Colonic mucosa (tissue), 4 donors: ENCODE measurements at regions not wholly inside any gene's neighbourhood (a gene's known extent, or its start where the extent isn't known, plus 50 kb on each side); places are given as distances from the start of the nearest gene placed in this dataset.
A peak's percentile ranks its signal among the peaks of the same experiment; 100 is the strongest.

Experiments
- DNase-seq: peaks from one replicate; pipeline ENCODE4 v3.0.0-alpha.2; 2020
- H3K27ac ChIP-seq: fragments of 200-600 bp; one replicate; pipeline ENCODE4 v1.8.0; 2021
- H3K27me3 ChIP-seq: fragments of 200-600 bp; one replicate; pipeline ENCODE4 v1.8.0; 2021
- H3K36me3 ChIP-seq: fragments of 200-600 bp; one replicate; pipeline ENCODE4 v1.8.0; 2021
- H3K4me1 ChIP-seq: fragments of 200-600 bp; one replicate; pipeline ENCODE4 v1.8.0; 2021; ENCODE audit warnings: mild to moderate bottlenecking
- H3K4me3 ChIP-seq: fragments of 200-600 bp; one replicate; pipeline ENCODE4 v1.8.0; 2021
- H3K9ac ChIP-seq, 2 donors: one replicate each; pipeline ENCODE4 v1.7.0; 2013; ENCODE audit warnings: control low read depth in 2 of 2, low read depth in 2 of 2, low read length in 2 of 2
- H3K9me3 ChIP-seq: fragments of 200-600 bp; one replicate; pipeline ENCODE4 v1.8.0; 2021
- CTCF ChIP-seq: fragments of 200-600 bp; IDR thresholded peaks from one replicate; pipeline ENCODE4 v1.8.0; 2022; ENCODE audit warnings: antibody characterized with exemption, mild to moderate bottlenecking
- intact Hi-C: fragments of 100-400 bp; cut with DNase I; formaldehyde crosslinking; loops from one replicate; pipeline ENCODE4 v1.14.1; 2022
- donor health status: healthy.
- donor health status: DM: no; HTN: no; CAD: no.
- donor health status: DM: no; HTN: no; CAD: no.

GRCh38 chr4:123613586-123614344 is 217.2 kb downstream of the SPRY1 start:
- Histone ChIP-seq H3K9me3 (no peaks in the 10 kb centered on the region), H3K36me3 (no peaks in the 10 kb centered on the region), H3K9ac (no peak overlapping the region), H3K27ac (no peak overlapping the region), H3K4me1 (no peaks in the 10 kb centered on the region), H3K27me3 (no peaks in the 10 kb centered on the region), H3K4me3 (no peak overlapping the region)
- no peak for DNase-seq
- intact Hi-C loops = no loop called here
- no peak for TF ChIP-seq CTCF

GRCh38 chr4:123615901-123616300 is 219.3 kb downstream of the SPRY1 start:
- Histone ChIP-seq H3K36me3 (no peaks in the 10 kb centered on the region), H3K4me1 (no peaks in the 10 kb centered on the region), H3K27me3 (no peaks in the 10 kb centered on the region), H3K4me3 (no peak overlapping the region), H3K9ac (no peak overlapping the region), H3K9me3 (no peaks in the 10 kb centered on the region), H3K27ac (no peak overlapping the region)
- no peak for TF ChIP-seq CTCF
- intact Hi-C loops = no loop called here
- no peak for DNase-seq

- Histone ChIP-seq H3K27me3 (no peaks in the 10 kb centered on the region), H3K27ac (no peak overlapping the region), H3K36me3 (no peaks in the 10 kb centered on the region), H3K9me3 (no peaks in the 10 kb centered on the region), H3K9ac (no peak overlapping the region), H3K4me1 (no peaks in the 10 kb centered on the region), H3K4me3 (no peak overlapping the region)
- TF ChIP-seq CTCF = no peak
- DNase-seq = peak; percentile 43
- intact Hi-C loops = no loop called here
Measured at GRCh38 chr4:123616951-123617461, 220.4 kb downstream of the SPRY1 start.

- no peak overlapping the region for H3K4me3 ChIP-seq
- H3K36me3 ChIP-seq = no peaks in the 10 kb centered on the region
- no peak for TF ChIP-seq CTCF
- H3K9me3 ChIP-seq = no peaks in the 10 kb centered on the region
- H3K4me1 ChIP-seq = no peaks in the 10 kb centered on the region
- no peaks in the 10 kb centered on the region for H3K27me3 ChIP-seq
- intact Hi-C loops = no loop called here
- H3K9ac ChIP-seq = no peak overlapping the region
- DNase-seq = no peak
- no peak overlapping the region for H3K27ac ChIP-seq
Measured at GRCh38 chr4:123617791-123618190, 221.2 kb downstream of the SPRY1 start.

GRCh38 chr4:123618606-123619005 is 222.0 kb downstream of the SPRY1 start:
- no peak for DNase-seq
- no peak for TF ChIP-seq CTCF
- H3K36me3 ChIP-seq = no peaks in the 10 kb centered on the region
- intact Hi-C loops = no loop called here
- H3K4me1 ChIP-seq = no peaks in the 10 kb centered on the region
- H3K9me3 ChIP-seq = no peaks in the 10 kb centered on the region
- no peaks in the 10 kb centered on the region for H3K27me3 ChIP-seq
- no peak overlapping the region for H3K9ac ChIP-seq
- no peak overlapping the region for H3K4me3 ChIP-seq
- H3K27ac ChIP-seq = no peak overlapping the region
